AG04449 (cell line): ENCODE measurements at regions not wholly inside any gene's neighbourhood (a gene's known extent, or its start where the extent isn't known, plus 50 kb on each side); places are given as distances from the start of the nearest gene placed in this dataset.

Experiments
- CTCF ChIA-PET: fragments of 350-600 bp; formaldehyde crosslinking; extraction: SDS; loops from one replicate; lab custom pipeline; 2021; ENCODE audit warnings: antibody characterized with exemption; lab: Yijun Ruan, JAX
- POLR2A ChIA-PET: fragments of 400-600, 350-600 bp; formaldehyde crosslinking; extraction: SDS; loops from one replicate; lab custom pipeline; 2020; ENCODE audit warnings: antibody characterized with exemption, inconsistent platforms; lab: Yijun Ruan, JAX
- DNase-seq: peaks from one replicate; pipeline ENCODE4 v3.0.0-alpha.2; 2010; ENCODE audit warnings: low read depth, low spot score
- H3K4me3 ChIP-seq: 2 replicates; pipeline ENCODE4 v1.5.1; 2011; ENCODE audit warnings: low read depth, mild to moderate bottlenecking, control low read depth, low read length
- TF ChIP-seq, protein P1 (sequence below): IDR thresholded peaks from one replicate; pipeline ENCODE4 v1.5.1; 2011; ENCODE audit warnings: mild to moderate bottlenecking, moderate library complexity, low read length, control low read depth, inconsistent platforms; ENCODE audit not compliant: insufficient read depth; ENCODE audit errors: missing control alignments

DNA sequence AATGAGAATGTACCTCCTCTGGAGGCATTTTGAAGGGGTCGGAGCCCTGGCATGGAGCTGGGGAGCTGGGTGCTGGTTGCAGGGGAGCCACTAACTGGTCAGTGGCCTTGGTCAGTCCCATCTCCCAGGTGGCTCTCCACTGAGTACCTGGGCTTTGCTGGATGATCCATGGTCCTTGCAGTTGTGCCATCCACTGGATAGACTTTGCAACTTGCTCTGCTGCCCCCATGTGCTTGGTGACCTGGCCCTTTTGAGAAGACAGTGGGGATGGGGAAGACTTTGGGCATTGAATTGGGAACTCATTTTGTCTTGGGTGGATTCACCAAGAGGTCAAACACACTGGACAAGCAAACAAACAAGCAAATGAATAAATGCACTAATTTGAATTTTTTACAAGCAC, 263.9 kb downstream of the MYCN start:
- no peak overlapping the region for H3K4me3 ChIP-seq
- ChIA-PET POLR2A (no interaction called here), CTCF (no interaction called here)
- no peak for DNase-seq
- TF ChIP-seq, protein P1, sequence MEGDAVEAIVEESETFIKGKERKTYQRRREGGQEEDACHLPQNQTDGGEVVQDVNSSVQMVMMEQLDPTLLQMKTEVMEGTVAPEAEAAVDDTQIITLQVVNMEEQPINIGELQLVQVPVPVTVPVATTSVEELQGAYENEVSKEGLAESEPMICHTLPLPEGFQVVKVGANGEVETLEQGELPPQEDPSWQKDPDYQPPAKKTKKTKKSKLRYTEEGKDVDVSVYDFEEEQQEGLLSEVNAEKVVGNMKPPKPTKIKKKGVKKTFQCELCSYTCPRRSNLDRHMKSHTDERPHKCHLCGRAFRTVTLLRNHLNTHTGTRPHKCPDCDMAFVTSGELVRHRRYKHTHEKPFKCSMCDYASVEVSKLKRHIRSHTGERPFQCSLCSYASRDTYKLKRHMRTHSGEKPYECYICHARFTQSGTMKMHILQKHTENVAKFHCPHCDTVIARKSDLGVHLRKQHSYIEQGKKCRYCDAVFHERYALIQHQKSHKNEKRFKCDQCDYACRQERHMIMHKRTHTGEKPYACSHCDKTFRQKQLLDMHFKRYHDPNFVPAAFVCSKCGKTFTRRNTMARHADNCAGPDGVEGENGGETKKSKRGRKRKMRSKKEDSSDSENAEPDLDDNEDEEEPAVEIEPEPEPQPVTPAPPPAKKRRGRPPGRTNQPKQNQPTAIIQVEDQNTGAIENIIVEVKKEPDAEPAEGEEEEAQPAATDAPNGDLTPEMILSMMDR, result no peak

DNA sequence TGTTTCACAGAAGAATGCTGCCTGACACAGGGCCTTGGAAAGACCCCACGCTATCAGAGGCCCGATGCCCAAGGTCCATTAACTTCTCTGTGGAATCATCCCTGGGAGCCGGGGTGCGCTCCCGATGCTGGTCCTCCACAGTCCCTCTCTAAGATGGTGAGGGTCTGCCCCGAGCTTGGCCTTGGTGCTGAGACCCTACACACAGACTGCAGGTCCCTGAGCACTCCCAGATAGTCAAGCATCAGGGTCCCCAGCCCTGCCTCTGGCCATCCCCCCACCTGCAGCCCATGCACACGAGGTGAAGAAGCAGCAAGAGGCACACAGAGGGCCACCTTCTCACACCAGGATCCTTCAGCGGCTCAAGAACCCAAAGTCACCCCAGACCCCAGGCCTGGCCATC, 263.3 kb downstream of the MYCN start:
- ChIA-PET POLR2A (no interaction called here), CTCF (no interaction called here)
- DNase-seq, result no peak
- no peak overlapping the region for H3K4me3 ChIP-seq
- TF ChIP-seq, protein P1, result no peak

DNA sequence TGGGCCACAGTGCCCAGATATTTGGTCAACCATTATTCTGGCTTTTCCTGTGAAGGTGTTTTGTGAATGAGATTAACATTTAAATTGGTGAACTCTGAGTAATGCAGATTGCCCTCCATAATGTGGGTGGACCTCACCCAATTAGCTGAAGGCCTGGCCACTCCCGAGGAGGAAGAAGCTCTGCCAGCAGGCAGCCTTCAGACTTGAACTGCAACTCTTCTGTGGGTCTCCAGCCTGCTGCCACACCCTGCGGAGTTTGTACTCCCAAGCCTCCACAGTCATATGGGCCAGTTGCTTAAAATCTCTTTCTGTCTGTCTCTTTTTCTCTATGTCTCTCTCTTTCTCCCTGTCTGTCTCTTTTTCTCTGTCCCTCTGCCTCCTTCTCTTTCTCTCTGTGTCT, 262.7 kb downstream of the MYCN start:
- CTCF ChIA-PET, result no interaction called here
- TF ChIP-seq, protein P1, result no peak
- DNase-seq, result no peak

DNA sequence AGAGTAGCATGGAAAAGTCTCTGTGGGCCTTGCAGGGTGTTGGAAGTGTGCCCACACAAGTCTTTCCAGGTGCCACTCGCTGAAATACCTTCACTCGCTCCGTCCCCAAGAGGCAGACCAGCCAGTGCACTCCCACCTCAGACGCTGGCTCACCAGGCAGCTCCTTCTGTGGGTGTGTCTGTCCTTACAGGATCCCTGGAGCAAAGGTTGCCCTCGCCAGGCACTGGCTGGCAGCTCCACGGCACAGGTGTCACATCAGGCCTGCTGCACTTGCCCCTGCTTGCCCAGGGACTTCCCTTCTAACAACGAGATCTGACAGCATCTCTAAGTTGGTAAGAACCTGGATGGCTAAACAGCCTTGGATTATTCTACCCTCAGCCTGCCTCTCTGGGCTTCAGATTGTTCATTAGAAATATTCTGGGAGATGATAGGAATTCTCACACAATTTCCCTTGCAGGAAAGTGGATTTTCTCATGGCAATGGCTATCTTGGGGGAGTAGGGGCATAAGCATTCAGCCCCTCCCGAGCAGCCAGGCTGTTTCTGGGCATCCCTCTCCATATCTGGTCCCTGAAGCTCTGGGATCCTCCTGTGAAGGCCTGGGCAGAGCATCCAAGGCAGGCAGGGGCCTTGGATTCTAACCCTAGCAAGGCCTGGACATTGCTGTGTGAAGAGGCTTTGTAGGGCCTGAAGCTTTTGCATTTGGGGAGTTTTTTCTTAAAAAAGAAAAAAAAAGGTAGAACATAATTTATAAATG, 262.1 kb downstream of the MYCN start:
- CTCF ChIA-PET, result no interaction called here
- POLR2A ChIA-PET, result no interaction called here
- H3K4me3 ChIP-seq, result no peak overlapping the region
- TF ChIP-seq, protein P1, result no peak
- DNase-seq, result no peak

More for the DNA sequence above, 262.7 kb downstream of the MYCN start:
- H3K4me3 ChIP-seq, result no peak overlapping the region
- POLR2A ChIA-PET, result no interaction called here

- H3K4me3 ChIP-seq, result no peak overlapping the region
- TF ChIP-seq, protein P1, result no peak
- CTCF ChIA-PET, result no interaction called here
- no peak for DNase-seq
- POLR2A ChIA-PET, result no interaction called here
Measured at GRCh38 chr2:16201848-16202247, 261.5 kb downstream of the MYCN start.

DNA sequence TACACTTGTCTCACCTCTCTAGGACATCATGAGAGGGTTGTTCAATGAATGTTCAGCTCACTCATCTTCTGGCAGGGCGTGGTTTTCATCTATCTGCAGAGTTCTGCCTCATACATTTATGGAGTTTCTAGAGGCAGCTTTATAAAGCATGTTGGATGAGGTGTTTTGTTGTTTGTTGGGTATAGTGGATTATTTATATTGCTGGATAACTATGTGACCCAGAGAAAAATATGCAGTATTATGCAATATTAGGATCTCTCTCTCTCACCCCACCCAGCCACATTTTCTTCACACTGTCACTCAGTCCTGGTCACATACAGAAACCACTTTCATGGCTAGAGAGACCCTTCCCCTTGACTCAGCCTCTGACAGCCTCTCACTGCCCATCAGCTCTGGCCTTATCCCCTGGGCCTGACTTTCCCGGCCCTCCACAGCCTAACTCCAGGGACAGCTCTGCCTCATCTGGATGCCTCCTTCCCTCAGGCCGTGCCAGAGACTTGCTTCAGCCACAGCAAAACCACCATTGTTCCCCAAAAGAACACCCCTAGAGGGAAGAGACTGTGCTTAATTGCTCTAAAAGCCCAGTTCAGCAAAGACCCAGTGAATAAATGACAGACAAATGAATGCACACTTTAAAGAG, 260.3 kb downstream of the MYCN start:
- H3K4me3 ChIP-seq, result no peak overlapping the region
- ChIA-PET POLR2A (no interaction called here), CTCF (no interaction called here)
- TF ChIP-seq, protein P1, result no peak
- no peak for DNase-seq
